ENCODE measurements at regions not wholly inside any gene's neighbourhood (a gene's known extent, or its start where the extent isn't known, plus 50 kb on each side); places are given as distances from the start of the nearest gene placed in this dataset.
"Not testable (repeated sequence)": the region's sequence is repeated elsewhere in the genome, so short reads cannot be mapped to it uniquely, and the experiment has no call there.

DNA sequence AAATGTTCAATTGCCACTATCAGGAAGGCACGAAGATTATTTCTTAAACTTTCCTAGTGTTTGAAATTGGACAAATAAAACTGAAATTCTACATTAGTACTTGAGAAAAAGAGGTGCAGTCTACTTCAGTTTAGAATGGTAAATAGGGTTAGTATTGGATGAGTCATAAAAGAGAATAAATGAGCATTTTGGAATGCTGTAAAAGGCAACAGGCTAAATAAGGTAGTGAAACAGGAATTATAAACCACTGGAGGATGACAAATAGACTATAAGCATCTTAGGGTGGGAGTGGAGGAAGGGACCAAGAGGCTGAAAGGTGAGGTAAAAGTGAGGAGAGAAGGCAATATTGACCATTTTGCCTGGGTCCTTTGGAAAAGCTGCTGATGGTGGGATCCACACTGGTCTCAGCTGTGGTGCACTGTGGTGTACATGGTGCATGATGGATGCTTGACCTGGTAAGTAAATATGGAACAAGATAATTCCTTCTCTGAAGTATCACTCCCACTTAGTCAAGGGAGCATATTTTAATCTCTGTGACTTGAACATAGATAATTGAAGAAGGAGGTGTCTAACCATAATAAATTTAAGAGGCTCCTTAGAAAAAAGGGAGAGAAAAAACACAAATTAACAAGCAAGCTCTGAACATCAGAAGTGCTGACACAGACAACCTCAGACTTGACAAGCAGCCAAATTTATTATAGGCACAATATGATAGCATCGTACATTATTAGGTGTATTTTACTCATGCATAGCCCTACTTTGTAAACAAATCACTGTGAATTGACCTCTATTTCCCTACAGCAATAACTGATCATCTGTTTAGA is 76.4 kb upstream of the SCIN start:
- H3K9me3 Mint-ChIP-seq: no peaks in the 10 kb centered on the region
- ATAC-seq (no peak), DNase-seq (no peak)
- peaks cover 13% of the 10 kb centered on the region for H3K27me3 Mint-ChIP-seq (ENCODE audit: low read depth)
- no peak overlapping the region for H3K4me3 Mint-ChIP-seq
- H3K4me1 Mint-ChIP-seq (ENCODE audit: low read depth): peaks cover 4% of the 10 kb centered on the region
- no peaks in the 10 kb centered on the region for H3K36me3 Mint-ChIP-seq (ENCODE audit: insufficient read depth)

DNA sequence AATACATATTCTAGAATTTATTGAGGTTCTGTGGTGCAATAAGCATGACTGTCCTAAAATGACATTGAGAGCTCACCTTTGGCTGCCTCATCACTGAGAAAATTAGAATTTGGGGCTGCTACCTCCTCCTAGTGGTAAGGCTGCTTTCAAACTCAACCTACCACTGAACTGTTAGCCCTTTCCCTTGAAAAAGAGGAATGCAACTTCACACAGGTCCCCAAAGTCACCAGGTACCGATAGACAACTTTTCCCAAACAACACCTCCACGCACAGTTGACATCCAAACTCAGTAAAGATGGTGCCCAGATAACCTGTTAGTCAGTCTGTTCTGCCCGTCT is 75.9 kb upstream of the SCIN start:
- peaks cover 4% of the 10 kb centered on the region for H3K4me1 Mint-ChIP-seq (ENCODE audit: low read depth)

DNA sequence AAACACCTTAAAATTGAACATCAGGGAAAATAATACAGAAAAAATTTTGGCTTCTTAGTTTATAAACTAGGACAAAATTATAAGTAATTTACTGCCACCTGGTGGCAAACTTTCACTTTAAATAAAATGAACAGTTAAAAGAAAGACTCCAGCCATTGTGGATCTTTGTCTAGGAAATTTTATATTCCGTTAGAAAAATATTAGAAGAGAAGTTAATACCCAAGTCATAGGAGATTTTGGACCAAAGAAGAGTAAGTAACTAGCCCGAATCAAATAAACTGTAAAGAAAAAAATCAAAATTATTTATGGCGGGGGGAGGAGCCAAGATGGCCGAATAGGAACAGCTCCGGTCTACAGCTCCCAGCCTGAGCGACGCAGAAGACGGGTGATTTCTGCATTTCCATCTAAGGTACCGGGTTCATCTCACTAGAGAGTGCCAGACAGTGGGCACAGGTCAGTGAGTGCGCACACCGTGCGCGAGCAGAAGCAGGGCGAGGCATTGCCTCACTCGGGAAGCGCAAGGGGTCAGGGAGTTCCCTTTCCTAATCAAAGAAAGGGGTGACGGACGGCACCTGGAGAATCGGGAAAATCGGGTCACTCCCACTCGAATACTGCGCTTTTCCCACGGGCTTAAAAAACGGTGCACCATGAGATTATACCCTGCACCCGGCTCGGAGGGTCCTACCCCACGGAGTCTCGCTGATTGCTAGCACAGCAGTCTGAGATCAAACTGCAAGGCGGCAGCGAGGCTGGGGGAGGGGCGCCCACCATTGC is 73.4 kb upstream of the SCIN start:
- peak overlapping the region; percentile 72 for H3K4me3 Mint-ChIP-seq
- not testable (repeated sequence) for H3K27me3 Mint-ChIP-seq (ENCODE audit: low read depth); ATAC-seq

More for the DNA sequence above, 75.9 kb upstream of the SCIN start:
- Mint-ChIP-seq H3K36me3 (ENCODE audit: insufficient read depth) (no peaks in the 10 kb centered on the region), H3K27me3 (ENCODE audit: low read depth) (peaks cover 11% of the 10 kb centered on the region), H3K4me3 (no peak overlapping the region), H3K9me3 (no peaks in the 10 kb centered on the region)
- DNase-seq (no peak), ATAC-seq (no peak)

DNA sequence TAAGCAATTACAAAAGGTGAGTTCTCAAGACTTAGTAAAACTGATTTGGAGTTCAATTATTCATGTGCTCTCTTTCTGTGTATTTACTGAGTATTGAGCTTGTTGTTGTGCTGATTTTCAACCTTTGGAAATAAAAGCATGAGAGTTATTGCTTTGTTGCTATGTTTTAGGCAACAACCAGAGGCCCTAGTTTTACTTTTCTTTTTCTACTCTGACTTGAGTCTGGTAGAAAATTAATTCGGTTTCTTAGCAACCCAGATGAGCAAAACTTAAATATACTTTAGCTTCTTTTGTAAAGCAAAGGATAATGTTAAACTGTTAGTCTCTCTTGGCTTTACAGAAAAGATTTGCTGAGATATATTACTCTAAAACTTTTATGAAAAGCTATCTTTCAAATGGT is 66.4 kb upstream of the SCIN start:
- DNase-seq (no peak), ATAC-seq (no peak)
- Mint-ChIP-seq H3K4me1 (ENCODE audit: low read depth) (no peaks in the 10 kb centered on the region), H3K36me3 (ENCODE audit: insufficient read depth) (no peaks in the 10 kb centered on the region), H3K9me3 (no peaks in the 10 kb centered on the region), H3K27me3 (ENCODE audit: low read depth) (no peaks in the 10 kb centered on the region), H3K4me3 (no peak overlapping the region)

More for the DNA sequence above, 73.4 kb upstream of the SCIN start:
- not testable (repeated sequence) for H3K36me3 Mint-ChIP-seq (ENCODE audit: insufficient read depth); DNase-seq; H3K9me3 Mint-ChIP-seq; H3K4me1 Mint-ChIP-seq (ENCODE audit: low read depth)

DNA sequence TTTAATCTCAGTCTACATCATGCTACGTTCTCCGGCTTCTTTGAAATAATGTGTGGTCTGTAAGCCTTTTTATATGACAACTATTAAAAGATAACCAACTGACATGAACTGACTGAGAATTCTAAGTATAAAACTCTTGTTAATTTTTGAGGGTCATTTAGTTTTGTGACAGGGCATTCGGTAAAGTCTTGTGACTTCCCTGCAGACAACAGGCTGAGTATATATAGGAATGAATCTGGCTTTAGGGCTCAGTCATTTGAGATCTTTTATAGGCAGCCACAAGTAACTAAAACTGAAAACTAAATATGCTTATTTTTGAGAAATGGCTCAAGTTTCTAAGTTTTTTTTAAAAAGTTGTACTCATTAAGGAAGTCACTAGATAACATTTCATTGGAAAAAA is 62.5 kb upstream of the SCIN start:
- DNase-seq: no peak
- no peak for ATAC-seq
- H3K4me1 Mint-ChIP-seq (ENCODE audit: low read depth): no peaks in the 10 kb centered on the region
- H3K9me3 Mint-ChIP-seq: no peaks in the 10 kb centered on the region
- peaks cover under 1% of the 10 kb centered on the region for H3K27me3 Mint-ChIP-seq (ENCODE audit: low read depth)
- no peak overlapping the region for H3K4me3 Mint-ChIP-seq
- H3K36me3 Mint-ChIP-seq (ENCODE audit: insufficient read depth): no peaks in the 10 kb centered on the region

DNA sequence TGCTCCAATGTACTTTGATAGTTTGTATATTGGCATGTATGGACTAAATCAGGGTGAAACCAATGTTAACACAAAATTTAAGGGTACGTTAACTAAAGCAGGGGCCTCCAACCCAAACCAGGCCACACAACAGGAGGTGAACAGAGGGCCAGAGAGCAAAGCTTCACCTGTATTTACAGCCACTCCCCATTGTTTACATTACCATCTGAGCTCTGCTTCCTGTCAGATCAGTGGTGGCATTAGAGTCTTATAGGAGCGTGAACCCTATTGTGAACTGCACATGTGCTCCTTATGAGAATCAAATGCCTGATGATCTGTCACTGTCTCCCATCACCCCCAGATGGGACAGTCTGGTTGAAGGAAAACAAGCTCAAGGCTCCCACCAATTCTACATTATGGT is 62.0 kb upstream of the SCIN start:
- Mint-ChIP-seq H3K4me1 (ENCODE audit: low read depth) (no peaks in the 10 kb centered on the region), H3K27me3 (ENCODE audit: low read depth) (peaks cover 2% of the 10 kb centered on the region), H3K9me3 (no peaks in the 10 kb centered on the region), H3K4me3 (no peak overlapping the region), H3K36me3 (ENCODE audit: insufficient read depth) (no peaks in the 10 kb centered on the region)
- DNase-seq: no peak
- no peak for ATAC-seq

DNA sequence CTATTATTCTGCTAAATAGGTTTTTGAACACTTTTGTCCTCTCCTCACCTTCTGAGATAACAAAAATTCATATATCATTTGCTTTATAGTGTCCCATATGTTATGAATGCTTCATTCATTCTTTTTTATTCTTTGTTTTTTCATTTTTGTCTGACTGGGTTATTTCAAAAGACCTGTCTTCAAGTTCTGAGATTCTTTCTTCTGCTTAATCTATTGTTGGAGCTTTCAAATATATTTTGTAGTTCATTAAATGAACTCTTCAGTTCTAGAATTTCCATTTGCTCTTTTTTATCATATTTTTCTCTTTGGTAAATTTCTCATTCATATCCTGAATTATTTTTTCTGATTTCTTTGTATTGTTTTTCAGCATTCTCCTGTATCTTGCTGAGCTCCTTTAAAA is 53.1 kb upstream of the SCIN start:
- ATAC-seq (no peak), DNase-seq (no peak)
- H3K4me1 Mint-ChIP-seq (ENCODE audit: low read depth): no peaks in the 10 kb centered on the region
- no peaks in the 10 kb centered on the region for H3K36me3 Mint-ChIP-seq (ENCODE audit: insufficient read depth)
- H3K9me3 Mint-ChIP-seq: peaks cover 13% of the 10 kb centered on the region
- no peak overlapping the region for H3K4me3 Mint-ChIP-seq
- peaks cover 7% of the 10 kb centered on the region for H3K27me3 Mint-ChIP-seq (ENCODE audit: low read depth)

DNA sequence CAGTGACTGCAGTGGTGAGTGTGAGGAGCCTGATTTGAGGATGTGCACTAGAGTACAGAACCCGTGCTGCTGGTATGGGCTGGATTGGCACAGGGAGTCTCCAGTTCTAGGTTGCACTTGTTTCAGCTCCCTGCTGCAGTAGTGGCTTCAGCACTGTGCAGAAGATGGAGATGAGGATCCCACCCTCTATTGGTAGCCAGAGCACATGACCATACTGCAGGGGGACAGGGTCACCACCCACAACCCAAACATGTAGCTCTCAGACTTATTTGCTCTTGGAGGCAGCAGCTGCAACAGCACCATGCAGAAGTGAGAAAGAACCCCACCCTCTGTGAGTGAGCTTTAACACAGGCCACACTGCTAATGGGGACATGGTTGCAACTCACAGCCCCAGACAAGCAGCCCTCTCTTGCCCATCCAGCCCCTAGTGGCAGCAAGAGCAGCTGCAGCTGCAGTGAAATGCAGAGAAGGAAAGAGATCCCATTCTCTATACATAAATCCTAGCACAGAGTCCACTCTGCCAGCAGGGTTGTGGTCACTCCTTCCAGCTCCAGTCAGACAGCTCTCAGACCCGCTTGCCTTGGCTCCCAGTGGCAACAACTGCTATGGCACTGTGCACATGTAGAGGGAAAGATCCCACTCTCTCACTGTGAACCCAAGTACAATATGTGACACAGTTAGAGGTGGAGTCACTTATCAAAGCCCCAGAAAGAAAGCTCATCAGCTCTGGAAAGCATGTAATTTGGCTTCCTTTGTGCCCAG is 51.4 kb upstream of the SCIN start:
- ATAC-seq (no peak), DNase-seq (no peak)
- H3K36me3 Mint-ChIP-seq (ENCODE audit: insufficient read depth): no peaks in the 10 kb centered on the region
- no peaks in the 10 kb centered on the region for H3K4me1 Mint-ChIP-seq (ENCODE audit: low read depth)
- peaks cover 13% of the 10 kb centered on the region for H3K9me3 Mint-ChIP-seq
- no peak overlapping the region for H3K4me3 Mint-ChIP-seq
- H3K27me3 Mint-ChIP-seq (ENCODE audit: low read depth): peaks cover 8% of the 10 kb centered on the region

DNA sequence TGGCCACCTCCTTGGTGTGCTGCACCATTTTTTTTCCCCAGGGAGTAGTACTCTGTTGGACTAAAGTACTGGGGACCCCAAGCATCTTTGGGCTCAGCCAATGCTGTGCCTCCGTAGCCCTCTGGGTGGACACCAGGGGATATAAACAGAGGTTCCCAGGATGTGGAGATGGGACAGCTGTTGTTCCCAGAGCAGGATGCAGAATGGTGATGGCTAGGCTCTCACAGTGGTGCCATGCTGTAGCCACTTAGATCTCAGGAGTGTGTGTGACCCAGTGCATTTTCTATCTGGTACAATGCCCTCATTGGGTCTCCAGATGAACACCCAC is 50.9 kb upstream of the SCIN start:
- peaks cover 13% of the 10 kb centered on the region for H3K9me3 Mint-ChIP-seq
- DNase-seq: no peak
- no peaks in the 10 kb centered on the region for H3K4me1 Mint-ChIP-seq (ENCODE audit: low read depth)
- peaks cover 8% of the 10 kb centered on the region for H3K27me3 Mint-ChIP-seq (ENCODE audit: low read depth)
- H3K4me3 Mint-ChIP-seq: no peak overlapping the region
- no peaks in the 10 kb centered on the region for H3K36me3 Mint-ChIP-seq (ENCODE audit: insufficient read depth)
- ATAC-seq: no peak

Data from activated T-cell treated with anti-CD3 and anti-CD28 coated beads, Interleukin-2, amount 50 U/mL, for 4 hours (primary cell).